Smooth muscle cell (in vitro differentiated cells): ENCODE measurements at regions not wholly inside any gene's neighbourhood (a gene's known extent, or its start where the extent isn't known, plus 50 kb on each side); places are given as distances from the start of the nearest gene placed in this dataset.

Experiments
- DNase-seq: peaks from one replicate; lab custom pipeline; 2025; ENCODE audit not compliant: unreplicated experiment; lab: John Stamatoyannopoulos, UW
- H2AFZ ChIP-seq: fragments of 200-600 bp; sonication (generic); 2 replicates; pipeline ENCODE4 v1.6.0; 2016; ENCODE audit warnings: antibody characterized with exemption, low read depth, mild to moderate bottlenecking
- H3F3A ChIP-seq: fragments of 200-600 bp; sonication (generic); 2 replicates; pipeline ENCODE4 v1.6.0; 2017; ENCODE audit warnings: antibody characterized with exemption, low read depth
- H3K27ac ChIP-seq: fragments of 200-600 bp; sonication (generic); 2 replicates; pipeline ENCODE4 v1.5.1; 2016; ENCODE audit warnings: low read depth, mild to moderate bottlenecking
- H3K27me3 ChIP-seq: fragments of 200-600 bp; sonication (generic); 2 replicates; pipeline ENCODE4 v1.6.1; 2016; ENCODE audit warnings: low read depth, mild to moderate bottlenecking
- H3K36me3 ChIP-seq: fragments of 200-600 bp; sonication (generic); 2 replicates; pipeline ENCODE4 v1.5.1; 2016; ENCODE audit warnings: low read depth
- H3K4me1 ChIP-seq: fragments of 200-600 bp; sonication (generic); 2 replicates; pipeline ENCODE4 v1.5.1; 2016; ENCODE audit warnings: low read depth
- H3K4me2 ChIP-seq: fragments of 200-600 bp; sonication (generic); 2 replicates; pipeline ENCODE4 v1.6.0; 2016; ENCODE audit warnings: mild to moderate bottlenecking
- H3K4me3 ChIP-seq: fragments of 200-600 bp; sonication (generic); 2 replicates; pipeline ENCODE4 v1.5.1; 2016; ENCODE audit warnings: mild to moderate bottlenecking
- H3K79me2 ChIP-seq: fragments of 200-600 bp; sonication (generic); 2 replicates; pipeline ENCODE4 v1.6.0; 2016; ENCODE audit warnings: low read depth, mild to moderate bottlenecking
- H3K9ac ChIP-seq: fragments of 200-600 bp; sonication (generic); 2 replicates; pipeline ENCODE4 v1.6.0; 2016; ENCODE audit warnings: low read depth
- H3K9me3 ChIP-seq: fragments of 200-600 bp; sonication (generic); replicated peaks from 2 replicates; pipeline ENCODE4 v1.5.1; 2016; ENCODE audit warnings: low read depth
- H4K20me1 ChIP-seq: fragments of 200-600 bp; sonication (generic); 2 replicates; pipeline ENCODE4 v1.6.0; 2016; ENCODE audit warnings: low read depth
- CTCF ChIP-seq: fragments of 200-600 bp; sonication (generic); IDR thresholded peaks from 2 replicates; pipeline ENCODE4 v1.5.1; 2017; ENCODE audit warnings: borderline replicate concordance, mild to moderate bottlenecking, antibody characterized with exemption; ENCODE audit not compliant: insufficient read depth, poor library complexity, severe bottlenecking
- WGBS: methylation state at CpG from one replicate; pipeline ENCODE4 v1.1.7; 2016; ENCODE audit warnings: low lambda C conversion rate; 5-methylcytosine and 5-hydroxymethylcytosine counted together

- Histone ChIP-seq H4K20me1 (no peaks in the 10 kb centered on the region), H3K36me3 (no peaks in the 10 kb centered on the region), H2AFZ (no peak overlapping the region), H3F3A (no peaks in the 10 kb centered on the region), H3K9me3 (no peaks in the 10 kb centered on the region), H3K79me2 (no peaks in the 10 kb centered on the region), H3K4me2 (no peak overlapping the region), H3K9ac (no peak overlapping the region), H3K4me3 (no peak overlapping the region), H3K27ac (no peak overlapping the region), H3K27me3 (no peaks in the 10 kb centered on the region), H3K4me1 (no peaks in the 10 kb centered on the region)
- DNase-seq: no peak
- 68% methylated on average over 4 of the region's 4 CpGs for WGBS
- TF ChIP-seq CTCF: no peak
These were observed 56.9 kb upstream of the ALKAL2 start for GRCh38 chr2:344811-345210.

- Histone ChIP-seq H3K4me1 (no peaks in the 10 kb centered on the region), H3K9me3 (no peaks in the 10 kb centered on the region), H3K36me3 (no peaks in the 10 kb centered on the region), H3K9ac (no peak overlapping the region), H3K79me2 (no peaks in the 10 kb centered on the region), H3K27me3 (no peaks in the 10 kb centered on the region), H2AFZ (no peak overlapping the region), H3K27ac (no peak overlapping the region), H3K4me2 (no peak overlapping the region), H3F3A (no peaks in the 10 kb centered on the region), H3K4me3 (no peak overlapping the region), H4K20me1 (no peaks in the 10 kb centered on the region)
- no peak for TF ChIP-seq CTCF
- no peak for DNase-seq
- WGBS: 89% methylated on average over 5 of the region's 5 CpGs
These were observed 55.5 kb upstream of the ALKAL2 start for GRCh38 chr2:343355-343754.

GRCh38 chr2:341912-342311 lies 54.0 kb upstream of the ALKAL2 start:
- H3K27ac ChIP-seq: no peak overlapping the region
- WGBS: 91% methylated on average over 2 of the region's 2 CpGs
- no peaks in the 10 kb centered on the region for H3K4me1 ChIP-seq
- no peak overlapping the region for H2AFZ ChIP-seq
- H3K36me3 ChIP-seq: no peaks in the 10 kb centered on the region
- no peaks in the 10 kb centered on the region for H3K9me3 ChIP-seq
- H3K79me2 ChIP-seq: no peaks in the 10 kb centered on the region
- no peak for DNase-seq
- H3F3A ChIP-seq: no peaks in the 10 kb centered on the region
- H3K9ac ChIP-seq: no peak overlapping the region
- H4K20me1 ChIP-seq: no peaks in the 10 kb centered on the region
- no peak for TF ChIP-seq CTCF
- H3K4me2 ChIP-seq: no peak overlapping the region
- H3K4me3 ChIP-seq: no peak overlapping the region
- H3K27me3 ChIP-seq: no peaks in the 10 kb centered on the region

- DNase-seq: no peak
- H4K20me1 ChIP-seq: no peaks in the 10 kb centered on the region
- 93% methylated on average over 9 of the region's 9 CpGs for WGBS
- H3F3A ChIP-seq: no peaks in the 10 kb centered on the region
- H3K4me3 ChIP-seq: no peak overlapping the region
- no peak for TF ChIP-seq CTCF
- H3K4me1 ChIP-seq: no peaks in the 10 kb centered on the region
- no peaks in the 10 kb centered on the region for H3K36me3 ChIP-seq
- no peak overlapping the region for H2AFZ ChIP-seq
- H3K9me3 ChIP-seq: no peaks in the 10 kb centered on the region
- no peak overlapping the region for H3K4me2 ChIP-seq
- no peaks in the 10 kb centered on the region for H3K79me2 ChIP-seq
- no peak overlapping the region for H3K9ac ChIP-seq
- H3K27ac ChIP-seq: no peak overlapping the region
- no peaks in the 10 kb centered on the region for H3K27me3 ChIP-seq
These were observed 53.2 kb upstream of the ALKAL2 start for GRCh38 chr2:341017-341542.
